ENCODE measurements at regions not wholly inside any gene's neighbourhood (a gene's known extent, or its start where the extent isn't known, plus 50 kb on each side); places are given as distances from the start of the nearest gene placed in this dataset.

DNA sequence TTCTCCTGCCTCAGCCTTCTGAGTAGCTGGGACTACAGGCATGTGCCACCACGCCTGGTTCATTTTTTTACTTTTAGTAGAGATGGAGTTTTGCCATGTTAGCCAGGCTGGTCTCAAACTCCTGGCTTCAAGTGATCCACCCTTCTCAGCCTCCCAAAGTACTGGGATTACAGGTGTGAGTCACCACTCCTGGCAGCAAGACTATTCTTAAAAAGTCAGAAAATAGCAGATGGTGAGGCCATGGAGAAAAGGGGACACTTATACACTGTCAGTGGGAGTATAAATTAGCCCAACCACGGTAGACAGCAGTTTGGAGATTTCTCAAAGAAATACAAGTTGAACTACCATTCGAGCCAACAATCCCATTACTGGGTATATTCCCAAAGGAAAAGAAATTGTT is 603.3 kb upstream of the TBL1XR1 start:
- H3K23ac ChIP-seq (ENCODE audit: insufficient read length), result no peak overlapping the region
- H3K18ac ChIP-seq (ENCODE audit: extremely low read depth, low read length), result no peak overlapping the region
- no peak overlapping the region for H2BK120ac ChIP-seq (replicated peaks; ENCODE audit: low read depth, low read length)
- H3K36me3 ChIP-seq (ENCODE audit: control insufficient read depth in 2 of 4, insufficient read depth in 4 of 4, low read length in 3 of 4), result no peaks in the 10 kb centered on the region
- H3K4me3 ChIP-seq (ENCODE audit: extremely low read depth in 1 of 4, insufficient read depth in 2 of 4, low read depth in 3 of 4, low read length in 4 of 4), result no peak overlapping the region
- no peak overlapping the region for H2AFZ ChIP-seq (ENCODE audit: low read length)
- no peaks in the 10 kb centered on the region for H3K27me3 ChIP-seq (replicated peaks in 1 of 4; ENCODE audit: control insufficient read depth in 3 of 4, extremely low read depth in 1 of 4, insufficient read depth in 3 of 4, low read length in 3 of 4)
- no peak overlapping the region for H3K9ac ChIP-seq (replicated peaks in 1 of 4; ENCODE audit: extremely low read depth in 1 of 4, low read depth in 3 of 4, low read length in 3 of 4)
- H4K8ac ChIP-seq (ENCODE audit: extremely low read depth, insufficient read depth, low read length), result no peak overlapping the region
- H3K56ac ChIP-seq (replicated peaks; ENCODE audit: insufficient read length, low read depth, low read length), result no peak overlapping the region
- no peaks in the 10 kb centered on the region for H3K79me2 ChIP-seq (ENCODE audit: control insufficient read depth in 1 of 2, insufficient read depth in 2 of 2, low read length in 2 of 2)
- H3K4me1 ChIP-seq (replicated peaks in 1 of 4; ENCODE audit: control insufficient read depth in 3 of 4, insufficient read depth in 4 of 4, low read length in 3 of 4), result peaks cover 0 to 4% (median 0%) of the 10 kb centered on the region in 4 experiments; a peak in 1 of 7 replicates
- 89% methylated on average over 3 of the region's 3 CpGs; no CpG with 5 or more reads in 1 of the 2 experiments for WGBS, 2 experiments (ENCODE audit: extremely low coverage in 1 of 2, insufficient coverage in 1 of 2, insufficient read length in 1 of 2, insufficient replicate concordance in 2 of 2, low coverage in 1 of 2, low lambda C conversion rate in 2 of 2, missing lambda C conversion rate in 1 of 2)
- H2BK20ac ChIP-seq (ENCODE audit: low read length), result no peak overlapping the region
- H4K91ac ChIP-seq (replicated peaks; ENCODE audit: insufficient read length, low read length), result no peak overlapping the region
- no peaks in the 10 kb centered on the region for H3K23me2 ChIP-seq (ENCODE audit: low read depth, low read length)
- H4K5ac ChIP-seq (ENCODE audit: insufficient read length, low read depth, low read length), result no peak overlapping the region
- H3K14ac ChIP-seq (ENCODE audit: insufficient read length), result no peak overlapping the region
- no peak overlapping the region for H2AK5ac ChIP-seq (ENCODE audit: low read depth, low read length)
- DNase-seq (ENCODE audit: low read depth in 1 of 2, low spot score in 2 of 2) (no peak), FAIRE-seq (no peak)
- no peaks in the 10 kb centered on the region for H4K20me1 ChIP-seq (replicated peaks in 1 of 2; ENCODE audit: control insufficient read depth in 1 of 2, insufficient read depth in 2 of 2, low read length in 2 of 2)
- no peak overlapping the region for H3K27ac ChIP-seq (ENCODE audit: low read depth, low read length)
- ChIA-PET CTCF (ENCODE audit: partially characterized antibody) (no interaction called here), POLR2A (ENCODE audit: partially characterized antibody) (no interaction called here)
- H3K79me1 ChIP-seq (ENCODE audit: low read depth, low read length), result no peaks in the 10 kb centered on the region
- no peak overlapping the region for H3K4ac ChIP-seq (replicated peaks; ENCODE audit: insufficient read length, low read depth, low read length)
- no peak overlapping the region for H2BK5ac ChIP-seq (ENCODE audit: low read depth, low read length)
- H2BK15ac ChIP-seq (ENCODE audit: low read length), result no peak overlapping the region
- no peaks in the 10 kb centered on the region for H3K9me3 ChIP-seq (ENCODE audit: insufficient read depth in 2 of 2, low read depth in 1 of 2, low read length in 1 of 2)
- H2BK12ac ChIP-seq (ENCODE audit: low read depth, low read length), result no peak overlapping the region
- no peak overlapping the region for H3K4me2 ChIP-seq (ENCODE audit: insufficient read depth in 1 of 2, low read depth in 2 of 2, low read length in 2 of 2)
- TF ChIP-seq RAD21 (IDR thresholded peaks at IDR 0.05 in 1 of 2, conservative IDR thresholded peaks at IDR 0.05 in 1 of 2; ENCODE audit: low read depth in 2 of 2, low read length in 2 of 2) (no peak), JUND (IDR thresholded peaks at IDR 0.05; ENCODE audit: low read length) (no peak), BACH1 (IDR thresholded peaks at IDR 0.05; ENCODE audit: low read length) (no peak), POLR2AphosphoS5 (IDR thresholded peaks at IDR 0.05; ENCODE audit: low read depth, low read length) (no peak), KDM5A (IDR thresholded peaks at IDR 0.05; ENCODE audit: low read length) (no peak), BCL11A (IDR thresholded peaks at IDR 0.05; ENCODE audit: low read depth in 2 of 2, low read length in 2 of 2) (no peak), SIX5 (IDR thresholded peaks at IDR 0.05; ENCODE audit: low read depth, low read length) (no peak), CBX5 (IDR thresholded peaks at IDR 0.05; ENCODE audit: low read depth, low read length) (no peak), CHD1 (IDR thresholded peaks at IDR 0.05; ENCODE audit: low read depth, low read length) (no peak), TBP (IDR thresholded peaks at IDR 0.05; ENCODE audit: low read depth, low read length) (no peak), SUZ12 (IDR thresholded peaks at IDR 0.05; ENCODE audit: low read length) (no peak), POLR2A (IDR thresholded peaks at IDR 0.05; ENCODE audit: control extremely low read depth in 1 of 2, low read depth in 2 of 2, low read length in 2 of 2) (no peak), SP4 (IDR thresholded peaks at IDR 0.05; ENCODE audit: low read length) (no peak), JUN (IDR thresholded peaks at IDR 0.05; ENCODE audit: low read depth, low read length) (no peak)
- TF ChIP-seq, protein P1, sequence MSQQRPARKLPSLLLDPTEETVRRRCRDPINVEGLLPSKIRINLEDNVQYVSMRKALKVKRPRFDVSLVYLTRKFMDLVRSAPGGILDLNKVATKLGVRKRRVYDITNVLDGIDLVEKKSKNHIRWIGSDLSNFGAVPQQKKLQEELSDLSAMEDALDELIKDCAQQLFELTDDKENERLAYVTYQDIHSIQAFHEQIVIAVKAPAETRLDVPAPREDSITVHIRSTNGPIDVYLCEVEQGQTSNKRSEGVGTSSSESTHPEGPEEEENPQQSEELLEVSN (IDR thresholded peaks at IDR 0.05), result no peak
- TF ChIP-seq, protein P2, sequence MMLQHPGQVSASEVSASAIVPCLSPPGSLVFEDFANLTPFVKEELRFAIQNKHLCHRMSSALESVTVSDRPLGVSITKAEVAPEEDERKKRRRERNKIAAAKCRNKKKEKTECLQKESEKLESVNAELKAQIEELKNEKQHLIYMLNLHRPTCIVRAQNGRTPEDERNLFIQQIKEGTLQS (IDR thresholded peaks at IDR 0.05; ENCODE audit: insufficient read depth, low read depth, low read length), result no peak
